Activated CD4-positive, alpha-beta T cell treated with anti-CD3 and anti-CD28 coated beads, Interleukin-2, amount 10 ng/mL, durations not matched to agents 7 days and 5 days (primary cell): ENCODE measurements at regions not wholly inside any gene's neighbourhood (a gene's known extent, or its start where the extent isn't known, plus 50 kb on each side); places are given as distances from the start of the nearest gene placed in this dataset.

Source experiments
- CTCF ChIA-PET: fragments of 350-600 bp; sonication (Branson Sonifier 250); formaldehyde crosslinking; loops from one replicate; lab custom pipeline; 2021; ENCODE audit warnings: antibody characterized with exemption; lab: Charles Lee
- POLR2A ChIA-PET: fragments of 350-600 bp; sonication (Branson Sonifier 250); formaldehyde crosslinking; loops from one replicate; lab custom pipeline; 2021; ENCODE audit warnings: antibody characterized with exemption; lab: Charles Lee
- DNase-seq: peaks from one replicate; pipeline ENCODE4 v3.0.0-alpha.2; 2020
- H3K27ac Mint-ChIP-seq: one replicate; pipeline ENCODE4 v1.8.0; 2021; ENCODE audit warnings: mild to moderate bottlenecking, moderate library complexity, mixed read lengths
- H3K27me3 Mint-ChIP-seq: one replicate; pipeline ENCODE4 v1.8.0; 2021; ENCODE audit warnings: mixed read lengths
- H3K36me3 Mint-ChIP-seq: one replicate; pipeline ENCODE4 v1.8.0; 2021; ENCODE audit warnings: low read depth, mixed read lengths
- H3K4me1 Mint-ChIP-seq: one replicate; pipeline ENCODE4 v1.8.0; 2021; ENCODE audit warnings: mixed read lengths
- H3K4me3 Mint-ChIP-seq: one replicate; pipeline ENCODE4 v1.8.0; 2021; ENCODE audit warnings: mild to moderate bottlenecking, moderate library complexity, mixed read lengths
- H3K9me3 Mint-ChIP-seq: one replicate; pipeline ENCODE4 v1.8.0; 2021; ENCODE audit warnings: mixed read lengths

DNA sequence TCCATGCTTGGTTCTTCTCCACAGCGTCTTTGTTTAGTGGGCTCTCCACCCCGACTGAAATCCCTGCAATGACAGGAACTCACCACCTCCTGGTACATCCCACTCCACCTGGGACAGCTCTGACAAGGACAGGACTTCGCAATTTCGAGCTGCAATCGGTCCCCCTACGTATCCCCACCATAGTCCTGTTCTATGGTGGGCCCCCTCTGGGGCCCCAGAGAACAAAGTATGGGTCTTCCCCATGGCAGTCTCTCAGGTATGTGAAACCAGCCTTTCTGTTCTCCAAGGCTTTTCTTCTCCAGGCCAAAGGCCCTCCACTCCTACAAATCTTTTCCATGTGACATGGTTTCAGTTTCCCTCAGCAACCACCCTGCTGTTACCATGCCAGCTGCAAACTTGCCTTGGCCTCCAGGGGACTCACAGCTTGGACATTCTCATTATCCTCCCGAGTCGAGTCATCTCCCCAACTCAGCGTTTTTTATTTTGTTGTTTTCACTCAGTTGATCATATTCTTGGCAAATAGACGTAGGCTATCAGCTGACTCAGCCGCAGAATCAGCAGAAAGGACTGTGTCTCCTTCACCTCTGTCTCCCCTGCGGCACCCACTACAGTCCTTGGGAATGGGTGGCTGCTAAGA, 233.3 kb downstream of the OPA1 start:
- DNase-seq, result no peak
- H3K9me3 Mint-ChIP-seq, result no peaks in the 10 kb centered on the region
- no peaks in the 10 kb centered on the region for H3K36me3 Mint-ChIP-seq
- no peak overlapping the region for H3K4me3 Mint-ChIP-seq
- CTCF ChIA-PET, result interaction anchor here (1.5 kb wide), 1 partner anchor 17 kb away, joined by 3 read pairs; no protein-coding TSS in a partner anchor
- H3K4me1 Mint-ChIP-seq, result no peaks in the 10 kb centered on the region
- POLR2A ChIA-PET, result no interaction called here
- H3K27ac Mint-ChIP-seq, result no peak overlapping the region
- H3K27me3 Mint-ChIP-seq, result peaks cover 21% of the 10 kb centered on the region

DNA sequence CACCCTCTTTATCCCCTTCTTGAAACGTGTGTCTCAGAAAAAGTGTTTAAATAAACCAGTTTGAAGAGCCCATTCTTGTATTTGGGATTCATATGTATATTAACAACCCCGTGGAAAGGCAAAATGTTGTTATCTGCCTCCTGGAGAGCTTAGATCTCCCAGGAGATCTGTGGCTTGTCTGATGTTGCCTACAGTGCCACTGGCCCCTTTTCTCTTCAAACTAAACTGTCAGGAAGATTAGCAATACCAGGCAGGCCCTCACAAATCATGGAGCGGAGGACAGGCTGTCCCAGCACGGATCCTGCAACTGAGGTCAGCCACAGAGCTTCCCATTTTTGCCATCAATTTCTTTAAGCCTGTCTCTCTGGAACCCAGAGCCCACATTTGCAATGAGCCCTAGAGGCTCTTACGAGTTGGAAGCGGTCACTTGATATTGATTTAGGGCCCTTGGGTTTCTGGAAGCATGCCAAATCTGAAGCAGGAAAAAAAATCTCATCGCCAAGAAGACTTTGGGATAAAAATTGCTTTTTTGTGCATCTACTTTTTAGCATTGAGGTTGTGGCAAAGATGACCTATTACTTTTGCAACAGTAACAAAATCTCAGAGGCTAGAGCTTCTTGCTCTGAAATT, 234.1 kb downstream of the OPA1 start:
- CTCF ChIA-PET, result no interaction called here

DNA sequence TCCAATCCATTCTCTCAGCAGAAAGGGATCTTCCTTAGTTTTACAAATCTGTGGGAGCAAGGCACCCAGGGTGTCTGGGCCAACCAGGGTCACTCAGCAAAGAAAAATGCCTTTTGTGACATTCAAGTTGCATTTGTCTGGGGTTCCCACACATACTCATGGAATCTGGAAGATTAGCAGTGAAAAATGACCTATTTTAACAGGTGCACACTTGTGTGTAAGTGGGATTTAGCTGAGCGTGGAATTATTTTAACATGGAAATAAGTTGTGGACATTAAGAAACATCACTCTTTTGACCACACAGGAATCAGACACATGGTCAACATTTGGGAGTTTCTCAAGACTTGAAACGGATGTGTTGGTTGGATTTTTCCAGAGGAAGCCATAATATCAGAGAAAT, 234.9 kb downstream of the OPA1 start:
- no peak overlapping the region for H3K4me3 Mint-ChIP-seq
- H3K36me3 Mint-ChIP-seq, result no peaks in the 10 kb centered on the region
- CTCF ChIA-PET, result no interaction called here
- no peaks in the 10 kb centered on the region for H3K9me3 Mint-ChIP-seq
- H3K27me3 Mint-ChIP-seq, result peaks cover 13% of the 10 kb centered on the region
- no peaks in the 10 kb centered on the region for H3K4me1 Mint-ChIP-seq
- no peak for DNase-seq
- POLR2A ChIA-PET, result no interaction called here
- no peak overlapping the region for H3K27ac Mint-ChIP-seq

More for the DNA sequence above, 234.1 kb downstream of the OPA1 start:
- no peak for DNase-seq
- no peak overlapping the region for H3K27ac Mint-ChIP-seq
- POLR2A ChIA-PET, result no interaction called here
- no peaks in the 10 kb centered on the region for H3K4me1 Mint-ChIP-seq
- peaks cover 20% of the 10 kb centered on the region for H3K27me3 Mint-ChIP-seq
- H3K9me3 Mint-ChIP-seq, result no peaks in the 10 kb centered on the region
- H3K36me3 Mint-ChIP-seq, result no peaks in the 10 kb centered on the region
- H3K4me3 Mint-ChIP-seq, result no peak overlapping the region

DNA sequence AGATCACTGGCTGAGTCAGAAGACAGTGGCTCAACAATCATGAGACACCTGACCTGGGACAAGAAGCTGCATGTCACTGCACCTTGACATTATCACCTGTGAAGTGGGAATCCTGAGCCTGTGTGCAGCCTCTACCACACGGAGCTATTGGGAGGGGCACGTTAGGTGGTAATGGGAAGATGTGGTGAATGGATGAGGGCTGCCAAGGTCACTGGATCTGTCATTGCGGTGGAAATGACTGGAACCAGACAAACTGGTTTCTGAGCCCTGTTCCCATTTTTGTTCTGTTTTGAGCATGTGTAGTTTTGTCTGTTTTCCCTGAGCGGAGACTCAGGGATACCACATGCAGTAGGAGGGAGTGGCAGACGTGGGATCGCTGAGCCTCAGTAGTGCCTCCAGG, 235.5 kb downstream of the OPA1 start:
- ChIA-PET POLR2A (no interaction called here), CTCF (no interaction called here)
- H3K4me3 Mint-ChIP-seq, result no peak overlapping the region
- no peaks in the 10 kb centered on the region for H3K36me3 Mint-ChIP-seq
- DNase-seq, result no peak
- no peaks in the 10 kb centered on the region for H3K4me1 Mint-ChIP-seq
- H3K27me3 Mint-ChIP-seq, result peaks cover 8% of the 10 kb centered on the region
- no peaks in the 10 kb centered on the region for H3K9me3 Mint-ChIP-seq
- H3K27ac Mint-ChIP-seq, result no peak overlapping the region

DNA sequence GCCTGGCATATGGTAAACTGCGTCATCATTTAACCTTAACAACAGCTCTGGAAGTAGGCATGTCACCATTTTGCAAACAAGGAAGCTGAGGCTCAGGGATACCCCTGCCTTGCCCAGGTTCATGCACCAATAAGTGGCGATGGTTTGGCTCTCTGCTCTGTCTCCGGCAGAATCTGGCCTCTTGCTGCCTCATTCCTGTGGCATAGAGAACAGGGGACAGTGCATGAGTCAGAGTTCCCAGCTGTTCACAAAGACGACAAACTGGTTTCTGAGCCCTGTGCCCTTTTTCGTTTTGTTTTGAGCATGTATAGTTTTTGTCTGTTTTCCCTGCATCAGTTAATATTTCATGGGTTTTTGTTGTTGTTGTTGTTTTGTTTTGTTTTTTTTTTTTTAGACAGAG, 236.8 kb downstream of the OPA1 start:
- POLR2A ChIA-PET, result no interaction called here
- Mint-ChIP-seq H3K4me1 (peaks cover 7% of the 10 kb centered on the region), H3K4me3 (no peak overlapping the region), H3K36me3 (no peaks in the 10 kb centered on the region), H3K27me3 (peaks cover 6% of the 10 kb centered on the region), H3K9me3 (no peaks in the 10 kb centered on the region), H3K27ac (no peak overlapping the region)
- CTCF ChIA-PET, result no interaction called here
- no peak for DNase-seq

DNA sequence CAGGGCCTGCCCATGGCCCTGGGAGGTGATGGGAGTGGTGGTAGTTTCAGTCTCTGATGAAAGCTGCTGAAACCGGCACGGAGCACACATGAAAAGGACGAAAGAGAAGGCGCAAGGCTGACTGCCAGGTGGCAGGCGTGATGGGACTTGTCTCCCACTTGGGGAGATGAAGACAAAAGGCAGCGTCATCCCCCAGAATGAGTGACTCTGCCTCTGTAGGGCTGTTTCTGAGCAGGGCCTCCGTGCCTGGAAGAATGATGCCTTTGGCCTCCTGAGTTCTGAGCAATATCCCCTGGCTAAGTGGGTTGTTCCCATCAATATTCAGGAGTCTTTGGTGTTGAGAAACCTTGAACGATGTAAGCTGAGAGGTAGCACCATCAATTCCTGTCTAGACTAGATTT, 237.8 kb downstream of the OPA1 start:
- Mint-ChIP-seq H3K4me3 (no peak overlapping the region), H3K4me1 (peaks cover 7% of the 10 kb centered on the region), H3K9me3 (no peaks in the 10 kb centered on the region), H3K27ac (no peak overlapping the region), H3K36me3 (no peaks in the 10 kb centered on the region), H3K27me3 (peaks cover 2% of the 10 kb centered on the region)
- ChIA-PET POLR2A (no interaction called here), CTCF (no interaction called here)
- no peak for DNase-seq

DNA sequence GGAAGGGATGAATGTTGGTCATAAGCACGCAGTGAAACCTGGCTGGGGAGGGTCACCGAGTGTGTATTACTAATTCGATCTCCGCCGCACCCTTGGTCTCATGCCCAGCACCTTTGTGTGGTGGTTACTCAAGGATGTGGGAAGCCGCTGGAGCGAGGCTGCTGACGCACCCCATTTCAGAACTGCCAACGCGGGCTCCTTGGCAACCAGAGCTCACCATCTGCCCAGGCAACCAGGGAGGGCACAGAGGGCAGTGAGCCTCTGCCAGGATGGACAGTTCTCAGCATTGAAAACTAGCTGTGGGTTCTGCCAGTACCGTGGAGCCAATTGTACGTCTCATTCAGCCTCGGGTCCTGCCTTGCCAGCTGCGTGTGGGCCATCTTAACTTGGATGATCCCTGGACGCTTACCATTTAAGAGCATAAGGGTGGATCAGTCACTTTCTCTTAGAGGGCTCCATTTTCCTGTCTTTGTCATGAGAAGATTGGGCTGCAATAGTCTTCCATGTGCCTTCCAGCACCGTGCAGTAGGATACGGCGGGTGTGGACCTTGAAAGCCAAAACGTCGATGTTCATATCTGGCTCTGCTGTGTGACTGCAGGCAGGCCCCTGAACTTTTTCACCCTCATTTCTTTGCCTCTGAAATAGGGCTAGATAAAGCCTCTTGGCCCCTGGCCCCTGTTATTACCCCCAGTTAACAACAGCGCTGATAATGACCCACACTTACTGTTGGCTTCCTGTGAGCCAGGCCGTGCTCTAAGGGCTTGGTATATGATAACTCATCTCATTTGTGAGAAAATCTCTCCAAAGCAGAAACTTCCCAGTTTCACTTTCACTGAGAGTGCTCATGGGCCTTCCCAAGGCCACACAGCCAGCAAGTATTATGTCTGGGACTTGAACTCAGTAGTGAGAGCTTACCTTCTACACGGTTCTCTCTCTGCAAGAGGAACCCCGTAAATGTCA, 238.8 kb downstream of the OPA1 start:
- CTCF ChIA-PET, result no interaction called here
- Mint-ChIP-seq H3K9me3 (no peaks in the 10 kb centered on the region), H3K4me3 (no peak overlapping the region), H3K27me3 (peaks cover 2% of the 10 kb centered on the region), H3K27ac (no peak overlapping the region), H3K4me1 (peaks cover 7% of the 10 kb centered on the region), H3K36me3 (no peaks in the 10 kb centered on the region)
- DNase-seq, result no peak
- POLR2A ChIA-PET, result no interaction called here

DNA sequence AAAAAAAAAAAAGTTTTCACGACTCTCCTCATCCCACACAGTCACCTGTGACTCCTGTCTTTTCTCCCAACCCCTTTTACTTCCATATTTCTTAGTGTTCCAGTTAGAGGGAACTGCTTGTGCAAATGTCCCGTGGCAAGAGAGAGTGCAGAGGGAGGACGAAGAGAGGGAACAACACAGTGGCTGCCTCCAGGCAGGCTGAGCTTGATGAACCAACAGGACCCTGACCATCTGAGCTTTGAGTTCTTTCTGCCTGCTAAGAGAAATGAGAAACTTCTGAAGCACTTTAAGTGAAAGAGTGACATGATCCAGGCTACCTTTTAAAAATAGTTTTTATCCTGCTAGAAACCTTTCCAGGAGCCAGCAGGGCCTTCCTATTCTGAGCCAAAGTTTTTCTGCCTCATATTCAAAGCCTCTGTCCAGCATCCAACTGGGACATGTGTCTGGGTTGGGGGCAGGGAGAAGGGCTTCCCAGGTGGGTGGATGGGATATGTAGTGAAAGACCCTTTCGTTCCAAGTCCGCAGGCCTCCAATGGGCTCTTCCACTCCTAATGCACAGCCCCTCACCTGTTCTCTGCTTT, 239.9 kb downstream of the OPA1 start:
- peaks cover 7% of the 10 kb centered on the region for H3K4me1 Mint-ChIP-seq
- POLR2A ChIA-PET, result no interaction called here
- CTCF ChIA-PET, result no interaction called here
- no peak overlapping the region for H3K4me3 Mint-ChIP-seq
- no peaks in the 10 kb centered on the region for H3K36me3 Mint-ChIP-seq
- DNase-seq, result no peak
- H3K27me3 Mint-ChIP-seq, result peaks cover 2% of the 10 kb centered on the region
- no peaks in the 10 kb centered on the region for H3K9me3 Mint-ChIP-seq
- no peak overlapping the region for H3K27ac Mint-ChIP-seq

DNA sequence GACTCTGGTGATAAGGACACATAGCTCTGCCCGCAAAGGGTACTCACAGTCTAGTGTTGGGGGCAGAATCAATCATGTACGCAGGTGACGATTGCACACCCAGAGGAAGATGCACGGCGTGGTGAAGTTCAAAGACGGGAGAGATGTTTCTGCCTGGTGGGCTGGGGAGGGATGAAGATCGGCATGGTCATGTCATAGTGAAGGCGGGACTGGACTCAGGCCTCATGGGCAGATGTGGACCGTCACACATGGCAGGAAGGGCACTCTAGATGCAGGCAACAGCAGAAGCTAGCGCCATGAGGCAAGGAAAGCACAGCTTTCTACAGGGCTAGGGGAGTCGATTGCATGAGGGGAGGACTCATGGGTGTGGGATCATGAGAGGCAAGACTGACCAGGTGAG, 240.6 kb downstream of the OPA1 start:
- CTCF ChIA-PET, result no interaction called here
- DNase-seq, result no peak
- Mint-ChIP-seq H3K4me1 (peaks cover 7% of the 10 kb centered on the region), H3K4me3 (no peak overlapping the region), H3K27ac (no peak overlapping the region), H3K36me3 (no peaks in the 10 kb centered on the region), H3K9me3 (no peaks in the 10 kb centered on the region), H3K27me3 (peaks cover 6% of the 10 kb centered on the region)
- POLR2A ChIA-PET, result no interaction called here

DNA sequence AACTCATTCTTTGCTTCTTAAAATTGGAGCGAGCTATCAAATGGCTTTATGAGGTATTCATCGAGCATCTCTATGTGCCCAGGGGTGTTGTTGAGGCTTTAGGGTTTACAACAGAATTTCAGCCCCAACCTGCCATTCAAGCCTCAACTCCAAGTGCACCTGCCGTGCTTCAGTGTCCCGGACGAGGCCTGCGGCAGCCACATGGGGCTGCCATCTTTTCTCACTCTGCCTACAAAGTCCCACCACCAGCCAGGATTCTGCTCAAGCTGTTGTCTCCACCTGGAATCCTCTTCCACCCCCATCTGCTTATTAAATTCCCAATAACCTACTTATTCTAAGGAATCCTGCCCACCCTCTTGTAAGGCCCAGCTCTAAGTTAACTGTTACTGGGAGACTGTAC, 242.4 kb downstream of the OPA1 start:
- Mint-ChIP-seq H3K9me3 (no peaks in the 10 kb centered on the region), H3K36me3 (no peaks in the 10 kb centered on the region), H3K27ac (no peak overlapping the region), H3K27me3 (peaks cover 18% of the 10 kb centered on the region), H3K4me1 (peaks cover 7% of the 10 kb centered on the region), H3K4me3 (no peak overlapping the region)
- ChIA-PET CTCF (interaction anchor here (0.6 to 1.4 kb wide), 2 partner anchors 50 to 54 kb away, joined by 3 read pairs; no protein-coding TSS in a partner anchor), POLR2A (no interaction called here)
- no peak for DNase-seq

DNA sequence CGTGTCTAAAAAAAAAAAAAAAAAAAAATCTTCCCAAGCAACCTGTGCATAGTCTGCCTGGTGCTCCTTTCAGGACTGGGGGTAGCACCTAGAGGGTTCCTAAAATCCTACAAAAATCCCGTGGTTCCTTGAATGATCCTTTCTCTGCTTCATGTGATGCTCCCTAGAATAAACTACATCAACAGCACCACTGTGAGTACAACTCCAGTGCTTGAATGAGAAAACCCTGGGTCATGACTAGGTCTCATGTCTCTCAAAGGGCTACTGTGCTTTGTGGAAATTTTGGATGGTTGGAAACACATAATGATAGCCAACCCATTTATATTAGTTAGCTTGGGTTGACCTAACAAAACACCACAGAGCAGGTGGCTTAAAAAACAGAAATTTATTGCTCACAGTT, 243.5 kb downstream of the OPA1 start:
- H3K27me3 Mint-ChIP-seq, result peaks cover 29% of the 10 kb centered on the region
- POLR2A ChIA-PET, result no interaction called here
- no peak for DNase-seq
- H3K4me1 Mint-ChIP-seq, result peaks cover 7% of the 10 kb centered on the region
- no peaks in the 10 kb centered on the region for H3K9me3 Mint-ChIP-seq
- no peak overlapping the region for H3K4me3 Mint-ChIP-seq
- CTCF ChIA-PET, result no interaction called here
- no peaks in the 10 kb centered on the region for H3K36me3 Mint-ChIP-seq
- H3K27ac Mint-ChIP-seq, result no peak overlapping the region

DNA sequence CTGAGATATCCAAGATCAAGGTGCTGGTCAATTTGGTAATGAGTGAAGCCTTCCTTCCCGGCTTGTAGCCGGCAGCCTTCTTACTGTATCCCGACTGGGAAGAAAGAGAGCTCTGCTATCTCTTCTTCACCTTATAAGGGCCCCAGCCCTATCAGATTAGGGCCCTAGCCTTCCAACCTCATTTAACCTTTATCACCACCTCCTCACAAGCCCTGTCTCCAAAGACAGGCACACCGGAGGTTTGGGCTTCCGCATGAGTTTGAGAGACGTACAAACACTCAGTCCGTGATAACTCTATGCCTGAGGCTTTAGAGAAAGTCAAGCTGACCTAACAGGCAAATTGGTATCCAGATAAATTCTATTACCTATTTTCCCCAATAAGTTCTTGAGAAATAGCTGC, 243.9 kb downstream of the OPA1 start:
- POLR2A ChIA-PET, result no interaction called here
- no peaks in the 10 kb centered on the region for H3K9me3 Mint-ChIP-seq
- CTCF ChIA-PET, result interaction anchor here (0.5 kb wide), 1 partner anchor 154 kb away, joined by 3 read pairs; no protein-coding TSS in a partner anchor
- no peak overlapping the region for H3K27ac Mint-ChIP-seq
- H3K36me3 Mint-ChIP-seq, result no peaks in the 10 kb centered on the region
- H3K4me1 Mint-ChIP-seq, result peaks cover 7% of the 10 kb centered on the region
- no peak overlapping the region for H3K4me3 Mint-ChIP-seq
- no peak for DNase-seq
- H3K27me3 Mint-ChIP-seq, result peaks cover 30% of the 10 kb centered on the region
